ENCODE measurements at regions not wholly inside any gene's neighbourhood (a gene's known extent, or its start where the extent isn't known, plus 50 kb on each side); places are given as distances from the start of the nearest gene placed in this dataset.

DNA sequence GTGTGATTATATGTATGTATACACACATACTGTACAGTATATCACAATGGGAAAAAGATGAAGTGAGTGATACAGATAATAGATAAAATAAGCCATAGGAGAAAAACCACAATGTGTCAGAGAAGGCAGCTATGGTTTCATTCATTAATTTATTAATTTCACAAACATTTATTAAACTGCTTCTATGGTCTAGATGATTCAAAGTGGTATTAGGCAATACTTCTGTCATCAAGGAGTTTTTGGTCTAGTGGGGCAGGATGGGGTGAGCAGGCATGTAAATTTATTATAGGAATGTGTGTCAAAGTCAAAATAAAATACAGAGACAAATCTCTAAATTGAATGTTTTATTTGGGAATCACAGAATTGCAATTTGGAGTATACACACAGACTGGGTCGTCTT lies 65.2 kb upstream of the ANKEF1 start:
- 73% methylated on average over 1 of the region's 1 CpG for WGBS
- Histone ChIP-seq H3K9me3 (no peaks in the 10 kb centered on the region), H3K27me3 (peaks cover 3% of the 10 kb centered on the region), H3K27ac (no peak overlapping the region), H3K4me1 (no peaks in the 10 kb centered on the region), H3K4me3 (no peak overlapping the region), H3K36me3 (no peaks in the 10 kb centered on the region)
- no peak for DNase-seq (ENCODE audit: low spot score in 2 of 2)
- TF ChIP-seq POLR2A (IDR thresholded peaks at IDR 0.05): no peak
- no peak for TF ChIP-seq EP300 (IDR thresholded peaks at IDR 0.05)
- no peak for TF ChIP-seq POLR2AphosphoS5 (IDR thresholded peaks at IDR 0.05)
- TF ChIP-seq, protein P1, sequence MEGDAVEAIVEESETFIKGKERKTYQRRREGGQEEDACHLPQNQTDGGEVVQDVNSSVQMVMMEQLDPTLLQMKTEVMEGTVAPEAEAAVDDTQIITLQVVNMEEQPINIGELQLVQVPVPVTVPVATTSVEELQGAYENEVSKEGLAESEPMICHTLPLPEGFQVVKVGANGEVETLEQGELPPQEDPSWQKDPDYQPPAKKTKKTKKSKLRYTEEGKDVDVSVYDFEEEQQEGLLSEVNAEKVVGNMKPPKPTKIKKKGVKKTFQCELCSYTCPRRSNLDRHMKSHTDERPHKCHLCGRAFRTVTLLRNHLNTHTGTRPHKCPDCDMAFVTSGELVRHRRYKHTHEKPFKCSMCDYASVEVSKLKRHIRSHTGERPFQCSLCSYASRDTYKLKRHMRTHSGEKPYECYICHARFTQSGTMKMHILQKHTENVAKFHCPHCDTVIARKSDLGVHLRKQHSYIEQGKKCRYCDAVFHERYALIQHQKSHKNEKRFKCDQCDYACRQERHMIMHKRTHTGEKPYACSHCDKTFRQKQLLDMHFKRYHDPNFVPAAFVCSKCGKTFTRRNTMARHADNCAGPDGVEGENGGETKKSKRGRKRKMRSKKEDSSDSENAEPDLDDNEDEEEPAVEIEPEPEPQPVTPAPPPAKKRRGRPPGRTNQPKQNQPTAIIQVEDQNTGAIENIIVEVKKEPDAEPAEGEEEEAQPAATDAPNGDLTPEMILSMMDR (IDR thresholded peaks at IDR 0.05): no peak

DNA sequence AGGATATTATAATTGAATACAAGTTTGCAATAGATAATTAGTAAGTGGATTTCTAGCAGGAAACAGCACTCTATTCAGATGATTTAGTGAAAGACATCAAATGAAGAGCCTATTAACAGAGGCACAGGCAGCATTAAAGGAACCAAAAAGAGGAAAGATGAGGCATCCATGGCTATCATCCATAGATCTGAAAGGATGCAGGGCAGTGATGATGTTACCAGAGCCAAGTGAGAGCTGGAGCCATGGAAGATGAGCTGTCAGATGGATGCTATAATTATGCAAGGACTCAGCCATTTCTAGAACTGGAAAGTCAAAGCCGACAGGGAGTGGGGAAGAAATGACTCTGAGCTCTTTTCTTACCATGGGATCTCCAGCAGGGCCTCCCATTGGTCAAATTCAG lies 66.8 kb upstream of the ANKEF1 start:
- H3K4me1 ChIP-seq: no peaks in the 10 kb centered on the region
- TF ChIP-seq EP300 (IDR thresholded peaks at IDR 0.05) (no peak), POLR2A (IDR thresholded peaks at IDR 0.05) (no peak), POLR2AphosphoS5 (IDR thresholded peaks at IDR 0.05) (no peak)
- no peak overlapping the region for H3K27ac ChIP-seq
- 0% methylated on average over 1 of the region's 1 CpG for WGBS
- H3K36me3 ChIP-seq: no peaks in the 10 kb centered on the region
- DNase-seq (ENCODE audit: low spot score in 2 of 2): no peak
- no peak overlapping the region for H3K4me3 ChIP-seq
- no peaks in the 10 kb centered on the region for H3K9me3 ChIP-seq
- H3K27me3 ChIP-seq: peaks cover 3% of the 10 kb centered on the region

DNA sequence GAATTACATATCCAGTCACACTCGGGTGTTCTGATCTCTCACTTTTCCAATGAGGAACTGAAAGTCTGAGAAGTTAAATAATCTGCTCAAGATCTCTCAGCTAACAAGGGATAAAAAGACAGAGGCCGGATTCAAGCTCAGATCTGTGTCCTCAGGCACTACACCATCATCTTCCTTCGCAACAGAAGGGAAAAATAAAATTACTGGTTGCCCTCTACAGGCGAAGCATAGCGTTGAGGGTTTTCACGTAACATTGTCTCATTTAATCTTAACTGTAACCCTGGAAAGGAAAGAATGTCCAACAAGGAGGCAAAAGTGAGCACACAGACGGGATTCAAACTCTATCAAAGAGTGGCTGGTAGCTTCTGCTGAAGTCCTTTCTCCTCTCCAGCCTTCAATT lies 67.8 kb upstream of the ANKEF1 start:
- H3K4me1 ChIP-seq: no peaks in the 10 kb centered on the region
- H3K36me3 ChIP-seq: no peaks in the 10 kb centered on the region
- no peak overlapping the region for H3K4me3 ChIP-seq
- peaks cover 3% of the 10 kb centered on the region for H3K27me3 ChIP-seq
- no peaks in the 10 kb centered on the region for H3K9me3 ChIP-seq
- WGBS: 30% methylated on average over 7 of the region's 7 CpGs
- no peak for TF ChIP-seq EP300 (IDR thresholded peaks at IDR 0.05)
- no peak for TF ChIP-seq POLR2AphosphoS5 (IDR thresholded peaks at IDR 0.05)
- TF ChIP-seq, protein P1 (IDR thresholded peaks at IDR 0.05): no peak
- TF ChIP-seq POLR2A (IDR thresholded peaks at IDR 0.05): no peak
- H3K27ac ChIP-seq: no peak overlapping the region
- DNase-seq (ENCODE audit: low spot score in 2 of 2): no peak

DNA sequence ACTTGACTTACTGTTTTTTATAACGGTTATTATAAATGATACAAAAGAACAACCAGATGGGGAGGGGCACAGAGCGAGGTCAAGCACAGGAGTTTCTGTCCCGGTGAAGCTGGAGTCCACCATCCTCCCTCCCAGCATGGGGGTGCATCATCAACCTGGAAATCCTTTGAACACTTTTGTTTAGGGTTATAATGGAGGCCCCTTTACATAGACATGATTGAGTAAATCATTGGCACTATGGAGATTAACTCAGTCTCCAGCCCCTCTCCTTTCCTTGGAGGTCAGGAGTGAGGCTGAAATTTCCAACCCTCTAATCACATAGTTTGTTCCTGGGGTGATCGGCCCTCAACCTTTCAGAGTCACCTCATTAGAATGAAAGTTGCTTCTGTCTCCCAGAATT lies 71.8 kb upstream of the ANKEF1 start:
- WGBS: 79% methylated on average over 4 of the region's 4 CpGs
- TF ChIP-seq, protein P1 (IDR thresholded peaks at IDR 0.05): no peak
- TF ChIP-seq POLR2A (IDR thresholded peaks at IDR 0.05): no peak
- DNase-seq (ENCODE audit: low spot score in 2 of 2): no peak
- Histone ChIP-seq H3K4me1 (no peaks in the 10 kb centered on the region), H3K4me3 (no peak overlapping the region), H3K27me3 (no peaks in the 10 kb centered on the region), H3K9me3 (no peaks in the 10 kb centered on the region), H3K27ac (no peak overlapping the region), H3K36me3 (no peaks in the 10 kb centered on the region)

DNA sequence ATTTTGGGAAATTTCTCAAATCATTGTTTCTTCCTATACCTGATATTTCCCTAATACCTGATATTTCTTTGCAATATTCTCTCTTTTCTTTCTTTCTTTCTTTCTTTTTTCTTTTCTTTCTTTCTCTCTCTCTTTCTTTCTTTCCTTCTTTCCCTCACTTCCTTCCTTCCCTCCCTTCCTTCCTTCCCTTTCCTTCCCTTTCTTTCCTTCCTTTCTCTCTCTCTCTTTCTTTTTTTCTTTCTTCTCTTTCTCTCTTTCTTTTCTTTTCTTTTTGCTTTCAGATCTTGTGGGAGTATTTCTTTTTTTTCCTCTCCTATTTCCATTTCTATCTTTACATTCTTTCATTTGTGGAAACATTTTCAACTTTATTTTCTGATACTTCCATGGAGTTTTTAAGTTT lies 76.1 kb upstream of the ANKEF1 start:
- Histone ChIP-seq H3K27me3 (no peaks in the 10 kb centered on the region), H3K4me3 (no peak overlapping the region), H3K36me3 (no peaks in the 10 kb centered on the region), H3K4me1 (no peaks in the 10 kb centered on the region), H3K27ac (no peak overlapping the region), H3K9me3 (no peaks in the 10 kb centered on the region)
- DNase-seq (ENCODE audit: low spot score in 2 of 2): no peak
- TF ChIP-seq, protein P1 (IDR thresholded peaks at IDR 0.05): no peak
- TF ChIP-seq EP300 (IDR thresholded peaks at IDR 0.05) (no peak), POLR2A (IDR thresholded peaks at IDR 0.05) (no peak), POLR2AphosphoS5 (IDR thresholded peaks at IDR 0.05) (no peak)

DNA sequence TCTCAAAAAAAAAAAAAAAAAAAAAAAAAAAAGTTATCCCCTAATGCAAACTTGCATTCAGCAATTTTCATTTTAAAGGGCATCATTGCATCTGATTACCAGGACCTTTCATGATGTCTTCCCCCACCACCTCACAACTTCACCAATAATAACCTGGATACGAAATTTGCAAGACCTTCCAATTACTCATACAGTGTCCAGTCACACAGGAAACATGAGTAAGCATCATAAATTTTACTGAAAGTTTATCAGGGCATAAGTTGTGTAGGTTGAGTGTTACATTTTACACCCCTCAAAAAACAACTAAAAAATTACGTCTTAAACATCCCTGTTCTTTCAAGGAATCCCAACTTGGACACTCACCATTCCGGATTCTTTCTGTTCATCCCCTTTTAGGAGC lies 79.1 kb upstream of the ANKEF1 start:
- Histone ChIP-seq H3K27ac (no peak overlapping the region), H3K4me3 (no peak overlapping the region), H3K4me1 (no peaks in the 10 kb centered on the region), H3K27me3 (no peaks in the 10 kb centered on the region), H3K36me3 (no peaks in the 10 kb centered on the region), H3K9me3 (no peaks in the 10 kb centered on the region)
- TF ChIP-seq POLR2A (IDR thresholded peaks at IDR 0.05) (no peak), POLR2AphosphoS5 (IDR thresholded peaks at IDR 0.05) (no peak)
- TF ChIP-seq, protein P1 (IDR thresholded peaks at IDR 0.05): no peak
- DNase-seq (ENCODE audit: low spot score in 2 of 2): no peak
- 75% methylated on average over 3 of the region's 3 CpGs for WGBS
